ENCODE measurements at regions not wholly inside any gene's neighbourhood (a gene's known extent, or its start where the extent isn't known, plus 50 kb on each side); places are given as distances from the start of the nearest gene placed in this dataset.
A peak's percentile ranks its signal among the peaks of the same experiment; 100 is the strongest.

DNA sequence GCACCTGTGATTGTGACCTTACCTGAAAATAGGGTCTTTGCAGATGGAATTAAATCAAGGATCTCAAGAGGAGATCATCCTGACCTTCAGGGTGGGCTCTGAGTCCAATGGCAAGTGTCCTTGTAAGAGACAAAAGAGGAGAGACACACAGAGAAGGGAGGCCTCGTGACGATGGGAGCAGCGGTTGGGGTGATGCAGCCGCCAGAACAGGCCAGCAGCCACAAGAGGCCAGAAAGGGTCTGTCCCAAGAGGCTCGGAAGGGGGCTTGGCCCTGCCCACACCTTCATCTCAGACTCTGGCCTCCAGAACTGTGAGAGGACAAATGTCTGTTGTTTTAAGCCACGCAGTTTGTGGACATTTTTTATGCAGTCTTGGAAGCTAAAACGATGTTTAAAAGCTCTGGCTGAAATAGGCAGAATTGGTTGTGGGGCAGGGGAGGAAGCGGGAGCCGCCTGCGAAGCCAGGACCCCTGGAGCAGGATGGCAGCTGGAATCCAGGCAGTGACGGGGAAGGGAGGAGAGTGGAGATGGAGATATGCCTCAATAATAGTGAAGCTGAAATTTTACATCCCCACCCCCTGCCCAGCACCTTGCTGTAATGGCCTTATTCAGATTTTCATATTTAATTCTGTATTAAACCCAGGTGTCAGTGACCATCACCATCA is 216.4 kb downstream of the ANKRD60 start:
- DNase-seq = no peak

DNA sequence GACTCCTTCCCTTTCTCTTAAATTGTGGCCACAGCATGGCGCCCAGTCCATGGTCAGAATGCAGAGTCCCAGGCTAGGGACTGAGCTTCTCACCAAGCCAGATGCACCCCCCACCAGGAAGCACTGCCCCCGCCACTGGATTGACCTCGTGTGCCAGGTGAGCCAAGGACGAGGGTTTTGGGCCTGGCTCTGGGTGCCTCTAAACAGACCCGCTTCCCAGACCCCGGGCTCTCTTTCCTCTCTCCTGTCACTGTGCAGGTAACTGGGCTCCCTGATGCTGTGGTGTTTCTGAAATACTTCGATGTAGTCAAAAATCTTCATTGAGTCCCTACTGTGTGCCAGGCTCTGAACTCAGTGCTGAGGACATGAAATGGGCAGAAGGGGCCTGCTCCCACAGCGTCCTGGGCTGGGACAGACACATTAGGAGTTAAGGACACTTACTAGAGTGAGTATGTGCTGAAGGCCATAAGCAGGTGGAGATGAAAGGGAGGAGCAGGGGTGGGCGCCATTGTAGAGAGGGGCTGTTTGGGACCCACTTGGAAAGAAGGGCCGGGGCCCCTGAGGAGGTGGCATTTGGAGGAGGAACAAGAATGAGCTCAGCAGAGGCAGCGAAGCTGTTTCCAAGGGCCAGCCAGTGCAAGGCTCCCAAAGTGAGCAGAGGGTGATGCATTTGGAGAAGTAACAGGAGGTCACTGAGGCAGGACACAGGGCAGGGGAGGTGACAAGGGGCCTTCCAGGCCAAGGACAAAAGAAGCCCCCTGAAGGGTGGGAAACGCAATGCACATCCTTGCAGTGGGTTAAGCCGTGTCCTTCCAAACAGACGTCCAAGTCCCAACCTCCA is 217.1 kb downstream of the ANKRD60 start:
- no peak for DNase-seq

- DNase-seq = no peak
Measured at GRCh38 chr20:58010666-58011065, 217.8 kb downstream of the ANKRD60 start.

GRCh38 chr20:58010186-58010585 is 218.3 kb downstream of the ANKRD60 start:
- DNase-seq = no peak

DNA sequence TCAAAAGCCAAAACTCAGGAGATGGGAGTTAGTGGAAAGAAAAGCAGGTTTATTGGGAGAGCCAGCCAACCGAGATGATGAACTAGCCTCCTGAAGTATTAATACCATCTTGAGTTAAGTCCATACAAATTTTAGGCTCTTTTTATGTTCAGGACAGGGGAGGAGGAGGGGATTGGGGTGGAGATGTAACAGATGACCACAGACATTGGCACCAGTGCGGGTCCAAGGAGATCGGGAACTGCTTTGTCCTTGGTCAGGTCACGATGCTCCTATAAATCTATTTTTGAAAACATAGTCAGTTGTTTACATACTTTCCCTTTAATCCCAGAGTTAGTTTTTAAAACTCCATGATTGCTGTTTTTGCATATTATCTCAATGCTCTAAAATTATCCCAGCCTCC is 219.6 kb downstream of the ANKRD60 start:
- DNase-seq = no peak

DNA sequence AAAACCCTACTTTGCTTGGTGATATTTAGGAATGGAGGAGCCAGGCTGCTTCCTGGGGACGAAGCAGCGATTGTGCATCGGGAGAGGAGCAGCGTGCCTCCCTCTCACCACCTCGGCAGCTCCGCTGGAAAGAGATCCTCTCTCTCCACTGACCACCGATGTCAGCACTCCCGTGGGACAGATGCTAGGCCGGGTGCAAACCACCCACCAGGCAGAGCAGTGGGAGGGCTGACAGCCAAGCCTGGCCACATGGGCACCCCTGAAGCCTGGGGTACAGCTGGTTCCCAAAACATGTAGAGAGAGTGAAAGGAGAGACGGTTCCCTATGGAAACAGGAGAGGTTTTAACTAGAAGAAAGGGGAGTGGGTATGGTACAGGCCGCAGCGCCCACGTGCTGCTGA is 220.0 kb downstream of the ANKRD60 start:
- DNase-seq = no peak

GRCh38 chr20:58007947-58008346 is 220.5 kb downstream of the ANKRD60 start:
- no peak for DNase-seq

- no peak for DNase-seq
Measured at GRCh38 chr20:58006346-58007316, 221.8 kb downstream of the ANKRD60 start.

GRCh38 chr20:58005581-58006345 is 222.7 kb downstream of the ANKRD60 start:
- no peak for DNase-seq

- no peak for DNase-seq
Measured at GRCh38 chr20:58004900-58005299, 223.6 kb downstream of the ANKRD60 start.

GRCh38 chr20:58004146-58004545 is 224.3 kb downstream of the ANKRD60 start:
- no peak for DNase-seq

GRCh38 chr20:58003525-58003924 is 224.9 kb downstream of the ANKRD60 start:
- DNase-seq = peak; percentile 49

- DNase-seq = no peak
Measured at GRCh38 chr20:58002901-58003300, 225.6 kb downstream of the ANKRD60 start.

DNA sequence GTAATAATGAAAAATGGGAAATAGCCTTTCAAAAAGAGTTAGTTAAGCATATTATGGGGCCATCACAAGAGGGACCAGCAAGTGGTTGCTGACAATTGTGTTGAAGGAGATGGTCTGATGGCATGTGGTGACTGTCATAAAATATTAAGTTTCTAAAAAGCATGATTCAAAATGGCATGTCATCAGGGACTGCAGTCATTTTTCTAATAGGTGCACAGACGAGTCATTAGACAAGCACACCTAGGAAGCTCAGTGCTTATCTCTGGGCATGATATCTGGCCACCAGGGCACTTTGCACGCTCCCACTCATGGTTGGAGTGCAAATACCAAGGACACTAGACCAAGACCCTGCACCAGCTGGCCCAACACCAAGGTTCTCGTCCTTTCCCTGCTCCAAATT is 226.5 kb downstream of the ANKRD60 start:
- DNase-seq = no peak

GRCh38 chr20:58001381-58001780 is 227.1 kb downstream of the ANKRD60 start:
- DNase-seq = no peak

GRCh38 chr20:58000861-58001260 is 227.6 kb downstream of the ANKRD60 start:
- no peak for DNase-seq

DNA sequence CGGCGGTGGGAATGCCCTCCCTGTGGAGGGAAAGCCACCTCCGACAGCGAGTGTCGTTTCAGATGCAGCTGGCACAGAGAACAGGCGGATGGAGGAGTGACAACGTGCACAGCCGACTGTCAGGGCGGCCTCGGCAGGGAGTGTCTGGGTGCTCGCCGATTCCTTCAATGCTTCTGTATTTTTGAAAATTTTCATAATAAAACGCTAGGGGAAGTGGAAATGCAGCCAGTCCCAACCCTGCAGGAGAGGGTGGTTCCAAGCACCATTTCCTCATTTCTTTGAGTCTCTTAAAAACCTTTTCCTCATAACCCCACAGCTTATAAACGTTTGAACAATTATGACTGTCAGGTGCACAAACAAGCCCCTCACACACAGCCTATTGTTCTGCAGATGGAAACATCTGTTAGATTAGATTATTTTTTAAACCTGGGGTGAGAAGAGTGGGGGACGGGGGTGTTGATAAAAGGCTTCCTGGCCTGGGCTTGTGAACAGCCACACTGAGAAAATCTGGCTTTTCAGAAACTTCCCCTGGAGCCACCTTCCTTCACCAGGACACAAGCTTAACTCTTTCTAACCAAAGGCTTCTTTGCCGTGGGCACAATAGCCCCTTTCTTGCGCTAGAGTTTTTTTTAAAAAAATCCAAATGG is 228.9 kb downstream of the ANKRD60 start:
- no peak for DNase-seq

GRCh38 chr20:57998981-57999464 is 229.4 kb downstream of the ANKRD60 start:
- DNase-seq = no peak

GRCh38 chr20:57998276-57998675 is 230.2 kb downstream of the ANKRD60 start:
- no peak for DNase-seq

DNA sequence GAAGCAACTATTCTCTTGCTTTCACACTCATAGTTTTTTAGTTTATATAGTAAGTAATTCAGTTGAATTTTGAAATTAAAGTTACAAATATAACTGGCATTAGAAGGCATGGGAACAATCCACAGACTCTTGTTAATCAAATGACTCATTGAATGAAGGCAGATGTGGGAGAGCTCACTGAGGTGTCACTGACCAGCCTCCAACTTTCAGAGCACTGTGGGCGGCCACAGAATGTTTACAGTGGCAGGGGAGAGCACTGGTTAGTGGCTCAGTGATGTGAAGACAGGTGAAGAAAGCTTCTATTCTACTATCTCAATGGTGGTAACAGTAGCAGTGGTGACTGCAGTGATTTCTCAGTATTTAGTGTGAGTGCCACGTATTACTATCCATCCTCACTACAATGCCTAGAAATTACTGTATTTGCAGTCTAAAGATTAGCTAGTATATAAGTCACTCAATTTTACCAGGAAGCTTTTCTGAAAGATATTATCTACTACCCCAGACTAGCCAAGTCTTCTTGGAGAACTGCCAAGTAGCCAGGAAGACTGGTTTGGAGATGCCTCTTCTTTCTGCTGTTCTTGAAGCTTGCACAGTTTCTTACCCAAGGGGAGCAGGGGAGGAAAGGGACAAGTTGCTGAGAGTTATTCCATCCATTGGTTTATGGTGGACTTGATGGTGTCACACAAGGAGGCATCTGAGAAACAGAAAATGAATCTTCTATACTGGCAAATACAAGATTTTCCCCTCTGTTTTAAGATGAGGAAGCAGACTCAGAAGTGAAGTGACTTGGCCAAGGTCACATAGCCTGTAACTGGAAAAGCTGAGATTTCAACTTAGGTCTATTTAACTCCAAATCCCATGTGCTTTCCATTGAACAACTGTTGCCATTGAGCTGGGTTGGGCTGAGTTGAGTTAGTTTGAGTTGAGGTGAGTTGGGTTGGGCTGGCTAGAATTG is 231.2 kb downstream of the ANKRD60 start:
- DNase-seq = no peak

- peak; percentile 48 for DNase-seq
Measured at GRCh38 chr20:57996465-57996864, 232.0 kb downstream of the ANKRD60 start.
